Mesothelial cell of epicardium (in vitro differentiated cells): ENCODE measurements at regions not wholly inside any gene's neighbourhood (a gene's known extent, or its start where the extent isn't known, plus 50 kb on each side); places are given as distances from the start of the nearest gene placed in this dataset.

Experiments
- DNase-seq, 2 experiments: peaks; one replicate each; pipeline ENCODE4 v3.0.0; 2021; ENCODE audit warnings: low spot score in 2 of 2; ENCODE audit not compliant: unreplicated experiment in 2 of 2
- H3K27ac Mint-ChIP-seq: 2 replicates; pipeline ENCODE4 v1.8.0; 2021; ENCODE audit warnings: mixed read lengths
- H3K27me3 Mint-ChIP-seq: 2 replicates; pipeline ENCODE4 v1.8.0; 2021; ENCODE audit warnings: low read depth, mixed read lengths
- H3K36me3 Mint-ChIP-seq: 2 replicates; pipeline ENCODE4 v1.8.0; 2021; ENCODE audit warnings: mixed read lengths
- H3K4me1 Mint-ChIP-seq: 2 replicates; pipeline ENCODE4 v1.8.0; 2021; ENCODE audit warnings: mixed read lengths
- H3K4me3 Mint-ChIP-seq: 2 replicates; pipeline ENCODE4 v1.8.0; 2021; ENCODE audit warnings: mild to moderate bottlenecking, moderate library complexity, mixed read lengths
- H3K9me3 Mint-ChIP-seq: 2 replicates; pipeline ENCODE4 v1.8.0; 2021; ENCODE audit warnings: mixed read lengths
- CTCF ChIP-seq: fragments of 200-600 bp; sonication (generic); IDR thresholded peaks from one replicate; pipeline ENCODE4 v1.5.0; 2021; ENCODE audit warnings: antibody characterized with exemption; ENCODE audit not compliant: unreplicated experiment

GRCh38 chr7:69516238-69516820, 81.9 kb upstream of the AUTS2 start:
- Mint-ChIP-seq H3K4me1 (peaks cover 10% of the 10 kb centered on the region), H3K9me3 (no peaks in the 10 kb centered on the region), H3K36me3 (no peaks in the 10 kb centered on the region), H3K27me3 (peaks cover 15% of the 10 kb centered on the region), H3K27ac (no peak overlapping the region), H3K4me3 (no peak overlapping the region)
- no peak for TF ChIP-seq CTCF
- DNase-seq = no peak

- Mint-ChIP-seq H3K4me1 (peaks cover 10% of the 10 kb centered on the region), H3K9me3 (no peaks in the 10 kb centered on the region), H3K36me3 (no peaks in the 10 kb centered on the region), H3K27me3 (peaks cover 15% of the 10 kb centered on the region), H3K27ac (no peak overlapping the region), H3K4me3 (no peak overlapping the region)
- no peak for TF ChIP-seq CTCF
- DNase-seq = no peak
Measured at GRCh38 chr7:69517985-69518704, 80.1 kb upstream of the AUTS2 start.

GRCh38 chr7:69518705-69519077, 79.6 kb upstream of the AUTS2 start:
- Mint-ChIP-seq H3K27ac (no peak overlapping the region), H3K9me3 (no peaks in the 10 kb centered on the region), H3K27me3 (peaks cover 15% of the 10 kb centered on the region), H3K4me1 (peaks cover 10% of the 10 kb centered on the region), H3K4me3 (no peak overlapping the region), H3K36me3 (no peaks in the 10 kb centered on the region)
- DNase-seq = no peak
- TF ChIP-seq CTCF = no peak

- Mint-ChIP-seq H3K4me3 (no peak overlapping the region), H3K4me1 (peaks cover 3% of the 10 kb centered on the region), H3K9me3 (peaks cover 9% of the 10 kb centered on the region), H3K36me3 (no peaks in the 10 kb centered on the region), H3K27ac (no peak overlapping the region), H3K27me3 (peaks cover 3% of the 10 kb centered on the region)
- DNase-seq = no peak
- TF ChIP-seq CTCF = no peak
Measured at GRCh38 chr7:69526570-69526969, 71.7 kb upstream of the AUTS2 start.

- peaks cover 9% of the 10 kb centered on the region for H3K9me3 Mint-ChIP-seq
- no peak overlapping the region for H3K27ac Mint-ChIP-seq
- DNase-seq = no peak
- no peak for TF ChIP-seq CTCF
- peaks cover 4% of the 10 kb centered on the region for H3K27me3 Mint-ChIP-seq
- no peak overlapping the region for H3K4me3 Mint-ChIP-seq
- H3K4me1 Mint-ChIP-seq = peaks cover 3% of the 10 kb centered on the region
- H3K36me3 Mint-ChIP-seq = no peaks in the 10 kb centered on the region
Measured at GRCh38 chr7:69527706-69528105, 70.6 kb upstream of the AUTS2 start.
